HepG2 (cell line): ENCODE measurements at regions not wholly inside any gene's neighbourhood (a gene's known extent, or its start where the extent isn't known, plus 50 kb on each side); places are given as distances from the start of the nearest gene placed in this dataset.

Experiments used
- CBX2 ChIP-seq, 2 experiments: fragments of 200-600 bp in 1 of 2; sonication (generic); formaldehyde crosslinking in 1 of 2; IDR thresholded peaks; 2 replicates each; pipeline versions ENCODE4 v1.7.0 to v1.8.1; 2018 to 2022; ENCODE audit warnings: low read depth in 2 of 2, low read length in 1 of 2, mild to moderate bottlenecking in 1 of 2, missing genetic modification reagents in 1 of 2
- EP300 ChIP-seq, 3 experiments: sonication (generic) in 1 of 3; formaldehyde crosslinking in 1 of 3; IDR thresholded peaks; 2 replicates each; pipeline versions ENCODE4 v1.5.1 to v1.6.1; 2011 to 2020; ENCODE audit warnings: low read depth in 2 of 3, low read length in 2 of 3, borderline replicate concordance in 1 of 3, improper control_type of control experiment in 1 of 3, mild to moderate bottlenecking in 1 of 3, missing genetic modification reagents in 1 of 3, moderate library complexity in 1 of 3
- JUNB ChIP-seq: sonication (generic); formaldehyde crosslinking; IDR thresholded peaks from 2 replicates; pipeline ENCODE4 v1.8.0; 2022; ENCODE audit warnings: missing genetic modification reagents, mild to moderate bottlenecking, borderline replicate concordance
- KDM4B ChIP-seq: sonication (generic); formaldehyde crosslinking; IDR thresholded peaks from 2 replicates; pipeline ENCODE4 v1.4.0; 2020; ENCODE audit warnings: missing genetic modification reagents
- SOX5 ChIP-seq: IDR thresholded peaks from 2 replicates; pipeline ENCODE4 v1.6.1; 2016; ENCODE audit warnings: borderline replicate concordance
- STAG1 ChIP-seq: sonication (generic); formaldehyde crosslinking; IDR thresholded peaks from 2 replicates; pipeline ENCODE4 v1.4.0; 2020; ENCODE audit warnings: missing genetic modification reagents
- TBX2 ChIP-seq: sonication (generic); formaldehyde crosslinking; IDR thresholded peaks from 2 replicates; pipeline ENCODE4 v1.5.0; 2020; ENCODE audit warnings: missing genetic modification reagents, mild to moderate bottlenecking, borderline replicate concordance
- TP53 ChIP-seq: sonication (generic); formaldehyde crosslinking; conservative IDR thresholded peaks from 2 replicates; pipeline ENCODE4 v1.4.0; 2020; ENCODE audit warnings: missing genetic modification reagents
- ZBTB40 ChIP-seq, 2 experiments: fragments of 450-650 bp in 1 of 2; sonication (generic) in 1 of 2; formaldehyde crosslinking in 1 of 2; IDR thresholded peaks; 2 replicates each; pipeline versions ENCODE4 v1.6.1 to v1.8.0; 2016 to 2022; ENCODE audit warnings: antibody characterized with exemption in 1 of 2, mild to moderate bottlenecking in 1 of 2, missing genetic modification reagents in 1 of 2
- ZNF362 ChIP-seq: sonication (generic); formaldehyde crosslinking; IDR thresholded peaks from 2 replicates; pipeline ENCODE4 v1.4.0; 2020; ENCODE audit warnings: missing genetic modification reagents, mild to moderate bottlenecking, borderline replicate concordance
- ZNF503 ChIP-seq: sonication (generic); formaldehyde crosslinking; IDR thresholded peaks from 2 replicates; pipeline ENCODE4 v1.4.0; 2020; ENCODE audit warnings: missing genetic modification reagents
- ZNF563 ChIP-seq: sonication (generic); formaldehyde crosslinking; IDR thresholded peaks from 2 replicates; pipeline ENCODE4 v1.8.0; 2022; ENCODE audit warnings: mild to moderate bottlenecking, moderate library complexity, missing genetic modification reagents
- ZNF83 ChIP-seq: sonication (generic); formaldehyde crosslinking; IDR thresholded peaks from 2 replicates; pipeline ENCODE4 v1.4.0; 2020; ENCODE audit warnings: missing genetic modification reagents, mild to moderate bottlenecking, borderline replicate concordance
- ZSCAN29 ChIP-seq: sonication (generic); formaldehyde crosslinking; conservative IDR thresholded peaks from 2 replicates; pipeline ENCODE4 v1.4.0; 2020; ENCODE audit warnings: mild to moderate bottlenecking, missing genetic modification reagents

- no peak for TF ChIP-seq ZBTB40 (IDR thresholded peaks at IDR 0.05)
- peak; percentile 25; the same call in 1 of the 2 replicates for TF ChIP-seq ZBTB40 (CRISPR knock-in tag; IDR thresholded peaks at IDR 0.05)
- 0 out of 2 replicates have a peak, but pooled peaks have one; percentile 39 for TF ChIP-seq ZNF563 (CRISPR knock-in tag)
- no peak for TF ChIP-seq ZNF83
- TF ChIP-seq CBX2 (IDR thresholded peaks at IDR 0.05; ENCODE audit: low read depth, low read length): no peak
- no peak for TF ChIP-seq CBX2 (CRISPR knock-in tag; IDR thresholded peaks at IDR 0.05; ENCODE audit: low read depth)
- TF ChIP-seq TBX2: peak; percentile 99
- no peak for TF ChIP-seq ZSCAN29
- TF ChIP-seq TP53: no peak; the same call in 1 of the 2 replicates
- TF ChIP-seq STAG1 (CRISPR knock-in tag): peak; percentile 43
- peak; percentile 92 for TF ChIP-seq SOX5 (CRISPR knock-in tag)
- peak; percentile 90 for TF ChIP-seq KDM4B
- TF ChIP-seq JUNB: peak; percentile 40; the same call in 1 of the 2 replicates
- peak; percentile 60; the same call in 1 of the 2 replicates for TF ChIP-seq ZNF362
- peak; percentile 100 for TF ChIP-seq ZNF503 (CRISPR knock-in tag)
- peak; percentile 65 to 93 for TF ChIP-seq EP300 (IDR thresholded peaks at IDR 0.05; ENCODE audit: low read depth in 2 of 2, low read length in 2 of 2)
- TF ChIP-seq EP300 (CRISPR knock-in tag; IDR thresholded peaks at IDR 0.05; ENCODE audit: borderline replicate concordance): peak; percentile 88
These were observed 244.7 kb upstream of the FGGY start (continued) for GRCh38 chr1:59052166-59052590.
